ENCODE measurements at regions not wholly inside any gene's neighbourhood (a gene's known extent, or its start where the extent isn't known, plus 50 kb on each side); places are given as distances from the start of the nearest gene placed in this dataset.
A peak's percentile ranks its signal among the peaks of the same experiment; 100 is the strongest.

GRCh38 chr6:105492706-105493673 is 90.1 kb upstream of the PREP start:
- no peak for TF ChIP-seq CTCF (IDR thresholded peaks at IDR 0.05; ENCODE audit: unreplicated experiment)
- H3K9me3 Mint-ChIP-seq = no peaks in the 10 kb centered on the region
- no peak overlapping the region for H3K27ac Mint-ChIP-seq
- H3K27me3 Mint-ChIP-seq (ENCODE audit: low read depth) = peaks cover 9% of the 10 kb centered on the region
- H3K36me3 Mint-ChIP-seq = no peaks in the 10 kb centered on the region
- no peak for DNase-seq (ENCODE audit: low spot score in 2 of 2, unreplicated experiment in 2 of 2)
- H3K4me1 Mint-ChIP-seq = peaks cover 17% of the 10 kb centered on the region
- no peak overlapping the region for H3K4me3 Mint-ChIP-seq

GRCh38 chr6:105489216-105489530 is 86.3 kb upstream of the PREP start:
- H3K4me3 Mint-ChIP-seq = no peak overlapping the region
- DNase-seq (ENCODE audit: low spot score in 2 of 2, unreplicated experiment in 2 of 2) = no peak
- no peaks in the 10 kb centered on the region for H3K9me3 Mint-ChIP-seq
- no peak overlapping the region for H3K27ac Mint-ChIP-seq
- H3K4me1 Mint-ChIP-seq = peaks cover 37% of the 10 kb centered on the region
- H3K36me3 Mint-ChIP-seq = no peaks in the 10 kb centered on the region
- H3K27me3 Mint-ChIP-seq (ENCODE audit: low read depth) = peaks cover 9% of the 10 kb centered on the region
- no peak for TF ChIP-seq CTCF (IDR thresholded peaks at IDR 0.05; ENCODE audit: unreplicated experiment)

- DNase-seq (ENCODE audit: low spot score in 2 of 2, unreplicated experiment in 2 of 2) = no peak
- Mint-ChIP-seq H3K27me3 (ENCODE audit: low read depth) (peaks cover 9% of the 10 kb centered on the region), H3K4me1 (peaks cover 42% of the 10 kb centered on the region), H3K36me3 (no peaks in the 10 kb centered on the region), H3K4me3 (no peak overlapping the region), H3K9me3 (no peaks in the 10 kb centered on the region), H3K27ac (peak overlapping the region; percentile 62)
- TF ChIP-seq CTCF (IDR thresholded peaks at IDR 0.05; ENCODE audit: unreplicated experiment) = no peak
Observed at GRCh38 chr6:105488516-105489215, 85.8 kb upstream of the PREP start.

- Mint-ChIP-seq H3K27me3 (ENCODE audit: low read depth) (peaks cover 8% of the 10 kb centered on the region), H3K9me3 (no peaks in the 10 kb centered on the region), H3K4me1 (peaks cover 49% of the 10 kb centered on the region), H3K4me3 (no peak overlapping the region), H3K27ac (no peak overlapping the region), H3K36me3 (no peaks in the 10 kb centered on the region)
- no peak for TF ChIP-seq CTCF (IDR thresholded peaks at IDR 0.05; ENCODE audit: unreplicated experiment)
- DNase-seq (ENCODE audit: low spot score in 2 of 2, unreplicated experiment in 2 of 2) = no peak
Observed at GRCh38 chr6:105487040-105487790, 84.3 kb upstream of the PREP start.

- no peak for DNase-seq (ENCODE audit: low spot score in 2 of 2, unreplicated experiment in 2 of 2)
- Mint-ChIP-seq H3K27me3 (ENCODE audit: low read depth) (peaks cover 9% of the 10 kb centered on the region), H3K9me3 (no peaks in the 10 kb centered on the region), H3K27ac (no peak overlapping the region), H3K4me1 (peaks cover 59% of the 10 kb centered on the region), H3K4me3 (no peak overlapping the region), H3K36me3 (no peaks in the 10 kb centered on the region)
- TF ChIP-seq CTCF (IDR thresholded peaks at IDR 0.05; ENCODE audit: unreplicated experiment) = no peak
Observed at GRCh38 chr6:105485456-105485855, 82.6 kb upstream of the PREP start.
